ENCODE measurements at regions not wholly inside any gene's neighbourhood (a gene's known extent, or its start where the extent isn't known, plus 50 kb on each side); places are given as distances from the start of the nearest gene placed in this dataset.

DNA sequence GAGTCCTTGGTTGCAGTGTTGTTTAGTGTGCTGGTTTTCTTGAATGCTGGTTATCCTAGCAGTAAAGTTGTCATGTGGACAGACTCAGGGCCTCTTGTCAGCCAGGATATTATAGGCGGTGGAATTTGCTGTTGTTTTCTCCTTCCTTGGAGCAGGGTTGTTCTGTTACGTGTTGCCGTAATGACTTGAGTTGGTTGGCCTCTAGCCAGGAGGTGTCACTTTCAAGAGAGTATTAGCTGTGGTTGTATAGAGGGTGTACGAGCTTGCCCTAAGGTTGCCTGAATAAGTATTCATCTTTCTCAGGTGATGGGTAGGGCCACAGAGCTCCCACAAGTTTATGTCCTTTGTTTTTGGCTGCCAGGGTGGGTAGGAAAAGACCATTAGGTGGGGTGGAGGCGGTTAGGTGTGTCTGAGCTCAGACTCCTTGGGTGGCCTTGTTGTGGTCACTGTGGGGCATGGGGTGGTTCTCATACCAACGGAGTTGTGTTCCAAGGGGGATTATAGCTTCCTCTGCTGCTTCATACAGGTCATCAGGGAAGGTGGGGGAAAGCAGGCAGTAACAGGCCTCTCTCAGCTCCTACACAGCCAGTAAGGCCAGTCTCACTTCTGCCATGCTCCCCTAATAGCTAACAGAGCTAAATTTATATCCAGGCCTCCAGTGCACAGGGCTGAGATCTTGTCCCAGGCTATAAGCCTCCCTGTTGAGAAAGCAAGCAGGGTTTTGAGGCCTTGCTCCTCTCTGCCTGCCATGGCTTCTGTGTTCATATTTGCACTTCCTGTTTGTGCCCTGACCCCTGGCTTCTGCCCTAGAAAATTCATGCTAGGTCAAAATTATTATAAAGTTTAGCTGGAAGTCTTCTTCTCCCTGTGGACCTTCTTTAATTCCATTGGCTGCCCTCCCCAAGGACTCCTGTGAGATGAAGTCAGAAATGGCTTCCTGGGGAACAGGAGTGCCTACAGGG lies 594.7 kb downstream of the RAPGEF2 start:
- Histone ChIP-seq H3K9me3 (no peaks in the 10 kb centered on the region), H3K4me1 (no peaks in the 10 kb centered on the region), H3K27ac (no peak overlapping the region), H3K27me3 (no peaks in the 10 kb centered on the region), H3K36me3 (no peaks in the 10 kb centered on the region), H3K4me3 (no peak overlapping the region)
- no peak for TF ChIP-seq CTCF (IDR thresholded peaks at IDR 0.05)
- no peak for TF ChIP-seq EP300 (IDR thresholded peaks at IDR 0.05)
- no peak for TF ChIP-seq POLR2AphosphoS5 (IDR thresholded peaks at IDR 0.05)
- no peak for TF ChIP-seq POLR2A (IDR thresholded peaks at IDR 0.05)
- ATAC-seq (ENCODE audit: low FRiP score in 2 of 2) = no peak
- DNase-seq = no peak
- WGBS, 2 donors = 71 to 84% methylated on average over 5 to 6 of the region's 6 CpGs

DNA sequence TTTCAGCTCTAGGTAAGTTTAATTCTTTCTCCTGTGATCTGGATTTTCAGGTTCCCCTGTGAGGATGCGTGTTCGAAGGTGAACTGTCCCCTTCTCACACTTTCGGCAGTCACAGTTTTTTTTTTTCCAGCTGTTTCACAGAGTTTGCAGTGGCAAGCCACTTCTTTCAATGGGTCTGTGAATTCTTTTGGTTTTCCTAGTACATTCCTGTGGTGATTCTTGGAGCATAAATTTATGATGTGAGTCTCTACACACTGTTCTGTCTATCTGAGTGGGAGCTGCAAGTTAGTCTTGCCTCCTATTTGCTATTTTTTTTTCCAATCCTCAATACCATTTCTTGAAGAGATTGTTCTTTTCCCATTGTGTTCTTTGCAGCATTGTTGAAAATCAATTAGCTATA lies 595.5 kb downstream of the RAPGEF2 start:
- Histone ChIP-seq H3K27me3 (no peaks in the 10 kb centered on the region), H3K4me3 (no peak overlapping the region), H3K36me3 (no peaks in the 10 kb centered on the region), H3K9me3 (no peaks in the 10 kb centered on the region), H3K27ac (no peak overlapping the region), H3K4me1 (no peaks in the 10 kb centered on the region)
- 88 to 93% methylated on average over 3 of the region's 3 CpGs for WGBS, 2 donors
- TF ChIP-seq CTCF (IDR thresholded peaks at IDR 0.05) = no peak
- DNase-seq (no peak), ATAC-seq (ENCODE audit: low FRiP score in 2 of 2) (no peak)

DNA sequence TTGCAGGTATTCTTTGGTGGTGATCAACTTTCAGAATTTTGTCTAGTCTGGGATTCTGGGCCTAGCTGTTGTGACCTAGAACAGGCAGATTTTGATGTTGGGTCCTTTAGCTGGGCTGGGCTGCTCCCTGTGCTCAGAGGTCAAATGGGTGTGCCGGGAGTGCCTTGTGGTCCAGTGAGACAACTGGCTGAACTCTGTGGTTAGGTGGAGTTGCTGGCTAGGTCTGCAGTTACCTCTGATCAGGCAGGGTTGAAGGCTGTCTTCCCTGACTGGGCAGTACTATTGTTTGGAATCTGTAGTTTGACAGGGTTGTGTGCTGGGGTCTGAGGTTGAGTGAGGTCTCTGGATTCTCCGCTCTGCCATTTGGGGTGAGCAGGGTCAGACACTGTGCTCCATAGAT lies 599.3 kb downstream of the RAPGEF2 start:
- Histone ChIP-seq H3K4me3 (no peak overlapping the region), H3K9me3 (no peaks in the 10 kb centered on the region), H3K27me3 (no peaks in the 10 kb centered on the region), H3K27ac (no peak overlapping the region), H3K4me1 (no peaks in the 10 kb centered on the region), H3K36me3 (no peaks in the 10 kb centered on the region)
- TF ChIP-seq CTCF (IDR thresholded peaks at IDR 0.05) = no peak
- no peak for TF ChIP-seq EP300 (IDR thresholded peaks at IDR 0.05)
- TF ChIP-seq POLR2A (IDR thresholded peaks at IDR 0.05) = no peak
- TF ChIP-seq POLR2AphosphoS5 (IDR thresholded peaks at IDR 0.05) = no peak
- no peak for ATAC-seq (ENCODE audit: low FRiP score in 2 of 2)
- 46 to 92% methylated on average over 1 to 2 of the region's 2 CpGs for WGBS, 2 donors
- DNase-seq = no peak

GRCh38 chr4:159705334-159705733 lies 602.5 kb downstream of the RAPGEF2 start:
- ATAC-seq (ENCODE audit: low FRiP score in 2 of 2) = no peak
- DNase-seq = no peak

More at GRCh38 chr4:159705334-159705733, 602.5 kb downstream of the RAPGEF2 start:
- no peaks in the 10 kb centered on the region for H3K9me3 ChIP-seq
- no peaks in the 10 kb centered on the region for H3K27me3 ChIP-seq
- no peak overlapping the region for H3K27ac ChIP-seq
- no peak for TF ChIP-seq CTCF (IDR thresholded peaks at IDR 0.05)
- TF ChIP-seq POLR2AphosphoS5 (IDR thresholded peaks at IDR 0.05) = no peak
- no peak for TF ChIP-seq EP300 (IDR thresholded peaks at IDR 0.05)
- no peak for TF ChIP-seq POLR2A (IDR thresholded peaks at IDR 0.05)
- H3K36me3 ChIP-seq = no peaks in the 10 kb centered on the region
- H3K4me3 ChIP-seq = no peak overlapping the region
- H3K4me1 ChIP-seq = no peaks in the 10 kb centered on the region

Data from upper lobe of left lung (tissue), 6 donors.